Activated CD4-positive, CD25-positive, alpha-beta regulatory T cell (primary cell): ENCODE measurements at regions not wholly inside any gene's neighbourhood (a gene's known extent, or its start where the extent isn't known, plus 50 kb on each side); places are given as distances from the start of the nearest gene placed in this dataset.

Source experiments
- DNase-seq, 4 experiments: peaks; one replicate each; lab custom pipeline; 2025; lab: John Stamatoyannopoulos, UW

DNA sequence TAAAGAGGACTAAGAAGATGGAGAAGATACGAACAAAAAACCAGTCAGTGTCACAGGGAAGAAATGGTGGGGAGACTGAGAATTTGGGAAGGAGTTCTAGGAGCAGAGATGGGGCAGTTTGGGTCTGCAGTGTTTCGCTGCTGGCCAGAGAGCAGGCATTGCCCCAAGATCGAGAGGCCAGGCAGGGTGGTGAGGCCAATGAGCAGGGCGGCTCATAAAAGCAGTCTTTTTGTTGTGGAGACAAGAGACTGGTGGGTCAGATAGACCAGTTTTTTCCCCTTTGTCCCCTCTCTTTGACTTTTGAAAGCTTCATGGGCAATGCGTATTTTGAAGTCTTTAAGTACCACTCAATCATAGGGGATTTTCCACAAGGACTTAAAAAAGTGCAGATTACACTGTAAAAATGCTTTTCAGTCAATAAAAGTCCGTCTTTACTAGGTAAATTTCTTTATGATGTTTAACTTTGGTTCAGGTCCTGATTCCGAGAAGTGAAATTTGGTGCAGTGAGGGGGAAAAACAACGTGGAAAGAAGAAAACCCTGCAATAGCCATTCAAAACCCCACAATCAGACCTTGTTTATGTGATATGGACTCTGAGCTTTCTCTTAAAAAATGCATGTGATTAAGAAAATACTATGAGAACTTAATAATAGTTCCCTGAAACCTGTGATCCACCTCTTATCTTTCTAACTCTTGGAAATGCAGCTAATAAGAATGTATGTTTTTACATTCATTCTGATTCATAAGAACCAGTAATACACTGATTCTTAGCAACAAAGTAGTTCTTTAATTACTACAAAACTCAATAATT is 338.9 kb downstream of the KLF5 start:
- no peak for DNase-seq

DNA sequence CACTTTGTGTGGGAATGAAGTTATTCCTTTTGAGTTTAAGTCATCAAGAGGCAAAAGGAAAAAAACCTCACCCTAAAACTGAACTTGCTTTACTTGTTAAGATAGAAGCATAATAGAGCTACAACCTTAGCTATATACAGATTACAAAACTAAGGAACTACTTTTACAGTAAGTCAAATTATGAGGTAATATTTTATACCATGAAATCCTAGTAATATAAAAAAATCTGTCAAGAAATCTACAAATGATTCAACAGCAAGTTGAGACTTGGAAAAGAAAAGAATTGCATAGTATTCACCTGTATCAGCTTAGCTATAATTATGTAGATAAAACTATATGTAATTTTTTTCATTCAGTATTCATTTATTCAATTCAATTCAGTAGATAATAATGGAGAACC is 335.3 kb downstream of the KLF5 start:
- DNase-seq = no peak

DNA sequence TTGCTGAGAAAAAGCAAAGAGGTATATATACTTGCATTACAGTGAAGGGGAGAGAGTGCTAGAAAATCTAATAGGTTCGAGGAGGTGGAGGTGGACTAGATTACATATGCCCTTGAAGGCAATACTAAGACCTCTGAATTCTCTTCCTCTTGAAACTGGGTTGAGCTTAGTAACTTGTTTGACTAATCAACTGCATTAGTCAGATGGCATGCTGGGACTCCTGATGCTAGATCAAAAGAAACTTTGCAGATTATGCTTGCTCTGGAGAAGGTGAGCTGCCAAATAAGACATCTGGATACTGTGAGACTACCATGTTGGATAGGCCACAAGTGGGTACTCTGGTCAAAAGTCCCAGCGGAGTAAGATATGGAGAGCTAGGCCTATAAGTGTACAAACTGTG is 331.3 kb downstream of the KLF5 start:
- no peak for DNase-seq

DNA sequence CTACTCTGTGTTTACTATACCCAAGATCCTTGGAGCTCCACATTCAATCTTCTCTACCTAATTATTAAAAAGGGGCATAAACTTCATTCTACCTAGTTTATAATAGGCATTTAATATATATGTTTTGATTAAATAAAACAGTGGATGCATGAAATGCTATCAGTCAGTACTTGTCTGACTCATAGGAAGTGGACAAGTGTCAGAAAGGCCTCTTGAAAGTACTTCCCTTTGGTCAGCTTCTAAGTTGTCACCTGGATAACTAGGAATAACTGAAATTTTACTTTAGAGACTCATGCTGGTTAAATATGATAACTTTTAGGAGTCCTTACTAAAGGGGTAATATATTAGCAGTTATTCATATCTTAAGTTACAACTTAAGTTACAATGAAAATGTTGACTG is 329.8 kb downstream of the KLF5 start:
- DNase-seq = no peak

DNA sequence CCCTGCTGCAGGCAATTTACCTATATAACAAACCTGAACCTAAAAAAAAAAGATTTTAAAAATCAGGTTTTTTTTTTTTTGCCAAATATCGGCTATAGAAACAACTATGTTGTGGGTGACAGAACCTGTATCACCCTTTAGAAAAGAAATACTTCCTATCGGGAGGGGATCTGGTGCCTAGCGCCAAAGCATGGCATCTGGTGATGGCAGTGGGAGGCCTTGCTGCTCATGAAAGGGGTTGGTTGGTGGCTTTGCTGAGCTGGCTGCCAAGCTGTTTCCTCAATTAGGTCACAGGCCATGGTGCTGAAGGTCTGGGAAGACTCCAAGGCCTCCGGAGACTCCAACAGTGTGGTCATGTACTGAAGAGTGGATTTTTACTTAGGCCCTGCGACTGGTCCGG is 328.5 kb downstream of the KLF5 start:
- no peak for DNase-seq

DNA sequence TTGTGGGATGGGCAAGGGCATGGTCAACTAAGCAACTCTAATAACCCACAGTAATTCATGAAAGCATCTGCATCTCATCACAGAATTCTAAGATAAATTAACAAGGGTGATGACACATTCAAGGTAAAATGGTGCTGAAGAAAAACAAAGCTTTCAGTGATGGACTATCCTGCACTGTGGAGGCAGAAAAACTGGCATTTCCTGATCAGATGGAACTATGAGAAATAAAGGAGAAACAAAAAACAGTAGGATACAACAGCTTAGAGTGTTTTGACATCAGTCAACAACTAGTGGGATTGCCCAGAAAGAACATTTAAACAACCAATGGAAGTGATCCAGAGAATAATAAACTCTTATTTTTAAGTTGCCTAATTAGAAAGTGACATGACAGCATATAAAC is 327.0 kb downstream of the KLF5 start:
- no peak for DNase-seq

DNA sequence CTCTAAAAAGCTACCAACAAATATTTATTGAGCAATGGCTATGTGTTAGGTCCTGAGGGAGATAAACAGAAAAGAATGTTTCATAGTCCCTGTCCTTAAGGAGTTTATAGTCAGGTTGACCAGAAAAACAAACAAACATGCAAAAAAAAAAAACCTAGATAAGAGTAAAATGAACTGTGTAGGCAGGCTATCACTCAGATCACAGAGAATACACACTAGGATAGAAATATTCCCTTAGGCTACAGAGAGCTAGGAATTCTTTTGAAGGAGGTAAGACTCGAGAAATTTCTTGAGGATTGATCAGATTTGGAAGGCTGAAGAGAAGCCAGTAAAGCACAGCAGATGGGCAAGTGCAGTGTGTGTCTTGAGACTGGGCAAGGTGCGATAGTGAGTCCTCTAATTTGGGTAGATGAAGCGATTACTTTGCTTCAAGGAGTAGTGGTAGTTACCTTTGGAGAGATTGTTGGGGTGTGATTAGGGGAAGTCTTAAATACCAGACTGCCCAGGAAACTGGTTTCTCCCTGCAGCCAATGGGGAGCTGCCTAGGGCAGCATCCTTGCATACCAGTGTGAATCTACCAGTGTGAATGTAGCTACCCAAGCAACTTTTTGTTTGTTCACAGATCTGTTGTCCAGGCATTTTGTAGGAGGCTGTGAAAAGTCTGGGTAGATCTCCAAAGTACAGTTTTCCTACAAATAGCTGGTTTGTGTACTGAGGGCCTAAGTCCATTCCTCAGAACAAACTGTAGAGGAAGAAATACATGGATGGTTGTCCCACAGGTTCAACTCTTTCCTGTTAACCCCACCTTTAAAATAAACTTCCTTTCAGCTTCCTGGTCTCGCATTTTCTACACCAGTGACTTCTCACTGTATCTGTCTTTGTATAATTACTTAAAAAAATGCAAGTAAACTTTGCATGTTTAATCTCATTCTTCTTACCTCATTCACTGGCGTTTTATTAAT is 314.1 kb downstream of the KLF5 start:
- DNase-seq = no peak

DNA sequence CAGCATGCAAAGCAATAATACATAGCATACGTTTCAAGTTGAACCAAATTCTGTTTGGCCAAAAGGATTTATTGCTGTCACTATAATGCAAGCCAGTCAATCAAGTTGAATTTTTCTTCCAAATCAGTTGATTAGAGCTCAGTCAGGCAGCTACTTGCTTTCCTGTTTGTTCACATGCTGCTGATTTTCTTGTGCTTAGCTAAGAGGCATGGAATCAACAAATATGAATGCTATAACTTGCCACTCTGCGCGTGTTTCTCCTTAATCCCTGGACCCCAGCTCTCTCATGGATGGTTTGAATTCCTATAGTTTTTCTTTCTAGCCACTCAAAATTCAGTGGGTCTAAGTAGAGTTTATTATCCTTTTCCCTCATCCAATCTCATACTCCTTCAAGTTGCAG is 311.3 kb downstream of the KLF5 start:
- no peak for DNase-seq

DNA sequence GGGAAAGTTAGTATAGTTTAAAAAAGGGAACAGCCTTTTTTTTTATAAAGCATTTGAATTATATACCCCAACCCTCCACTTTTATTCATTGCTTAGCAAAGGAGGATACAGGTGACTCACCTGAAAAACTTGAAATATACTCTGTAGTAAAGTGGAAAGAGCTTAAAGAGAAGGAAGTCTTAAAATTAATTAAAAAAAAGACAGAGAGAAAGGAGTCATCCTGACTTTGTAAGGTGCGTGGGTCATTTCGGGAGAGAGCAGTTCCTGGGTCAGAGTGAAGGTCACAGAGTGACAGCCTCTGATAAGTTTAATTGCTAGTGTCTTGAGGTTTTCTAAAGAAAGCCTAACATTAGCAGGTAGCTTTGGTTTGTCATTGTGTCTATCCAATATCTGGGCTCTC is 310.3 kb downstream of the KLF5 start:
- no peak for DNase-seq

DNA sequence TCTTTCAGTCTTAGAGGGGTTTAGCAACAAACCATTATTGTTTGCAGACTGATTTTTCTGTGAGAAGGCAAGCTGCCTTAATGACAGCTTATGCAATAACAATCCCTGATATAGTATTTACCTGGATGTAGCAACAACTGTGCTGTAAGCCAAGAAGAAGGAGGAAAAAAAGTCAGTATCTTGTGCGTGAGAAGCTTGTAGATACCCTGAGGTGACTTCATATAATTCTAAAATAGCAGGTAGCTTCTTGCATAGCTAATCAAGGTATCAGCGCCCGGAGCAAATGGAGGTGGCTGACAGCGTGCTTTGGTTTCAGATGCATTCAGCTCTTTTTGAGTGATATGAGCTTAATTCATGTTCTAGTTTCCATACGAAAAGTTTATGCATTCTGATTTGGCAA is 309.8 kb downstream of the KLF5 start:
- no peak for DNase-seq

DNA sequence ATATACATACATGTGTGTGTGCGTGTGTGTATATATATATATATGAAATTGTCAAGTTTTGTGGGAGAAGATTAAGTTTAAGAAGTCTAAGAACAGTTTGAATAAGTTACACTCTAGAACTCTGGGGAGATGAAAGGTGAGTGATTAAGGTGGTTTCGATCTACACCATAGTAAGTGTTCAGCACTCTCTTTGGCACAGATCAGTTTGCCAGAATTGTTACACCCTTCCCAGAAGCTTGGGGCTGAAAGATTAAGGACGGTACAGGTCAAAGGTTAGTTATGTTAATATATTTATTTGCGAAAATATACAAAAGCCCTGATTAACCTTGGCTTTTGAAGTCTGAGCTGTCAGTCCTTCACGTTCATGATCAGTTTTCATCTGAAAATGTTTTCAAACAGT is 309.1 kb downstream of the KLF5 start:
- no peak for DNase-seq

DNA sequence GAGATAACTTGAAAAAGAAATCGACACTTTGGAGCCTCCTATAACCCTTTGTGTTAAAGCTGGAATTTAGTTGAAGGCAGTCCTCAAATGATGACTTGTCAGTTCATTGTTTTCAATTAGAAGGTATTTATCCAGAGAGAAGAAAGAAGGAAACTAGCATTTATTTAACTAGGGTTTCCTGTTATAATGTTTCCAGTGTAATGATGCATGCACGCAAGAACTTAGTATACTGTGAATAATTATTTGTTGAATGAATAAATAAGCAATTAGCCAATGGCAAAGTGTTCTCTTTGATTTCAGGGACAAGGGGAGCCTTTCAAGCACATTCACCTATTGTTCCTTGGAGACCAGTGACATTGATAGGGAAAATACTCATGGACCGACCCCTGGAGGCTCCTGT is 307.4 kb downstream of the KLF5 start:
- no peak for DNase-seq

DNA sequence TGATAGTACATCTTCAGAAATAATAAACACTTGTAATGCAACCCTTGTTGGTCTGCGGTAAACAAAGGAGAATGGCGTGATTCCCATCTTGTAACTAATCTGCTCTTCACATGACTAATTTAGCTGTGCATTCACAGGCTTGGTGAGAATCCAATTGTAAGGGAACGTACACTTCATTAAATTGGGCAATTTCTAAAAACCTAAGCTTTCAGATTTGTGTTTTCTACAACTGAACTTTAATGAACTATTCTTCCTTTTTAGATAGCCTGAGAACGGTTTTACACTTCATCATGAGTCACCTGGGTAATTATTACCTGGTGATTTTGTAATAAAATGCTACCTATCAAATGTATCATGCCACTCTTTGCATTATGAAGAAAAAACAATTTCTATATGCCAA is 306.9 kb downstream of the KLF5 start:
- DNase-seq = no peak

DNA sequence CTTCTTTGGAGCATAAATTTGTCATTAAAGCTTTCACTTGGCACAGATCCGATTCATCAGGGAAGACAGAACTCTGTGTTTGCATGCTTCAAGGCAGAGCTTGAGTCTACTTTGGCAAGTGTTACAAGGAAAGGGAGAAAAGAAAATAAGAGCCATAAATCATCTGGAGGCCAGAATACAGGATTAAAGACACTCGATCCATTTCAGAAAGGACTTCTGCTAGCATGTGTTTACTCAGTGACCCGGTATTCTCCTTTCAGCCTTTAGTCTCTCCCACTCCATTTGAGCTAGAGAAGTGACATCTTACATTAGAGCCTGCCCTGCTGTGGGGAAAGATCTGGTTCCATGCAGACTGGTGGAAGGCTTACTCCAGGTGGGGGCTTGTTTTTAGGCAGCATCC is 306.4 kb downstream of the KLF5 start:
- DNase-seq = no peak

DNA sequence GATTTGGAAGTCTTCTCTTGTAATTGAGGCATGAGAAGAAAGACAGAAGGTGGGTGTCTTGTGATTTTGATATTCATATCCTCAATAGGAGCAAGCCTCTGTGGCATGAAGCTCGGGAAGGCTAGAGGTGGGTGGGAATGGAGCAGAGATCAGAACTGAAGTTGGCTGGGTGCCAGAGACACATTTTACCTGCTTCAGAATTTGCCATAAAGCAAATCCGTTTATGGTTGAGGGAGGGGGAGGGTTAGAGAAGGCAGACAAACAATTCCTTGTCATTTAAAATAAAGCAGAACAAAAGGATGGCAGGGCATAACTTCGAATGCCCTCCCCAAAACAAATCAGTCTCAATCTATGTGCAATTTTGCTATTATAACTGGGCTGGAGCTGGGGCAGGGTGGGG is 305.9 kb downstream of the KLF5 start:
- no peak for DNase-seq

DNA sequence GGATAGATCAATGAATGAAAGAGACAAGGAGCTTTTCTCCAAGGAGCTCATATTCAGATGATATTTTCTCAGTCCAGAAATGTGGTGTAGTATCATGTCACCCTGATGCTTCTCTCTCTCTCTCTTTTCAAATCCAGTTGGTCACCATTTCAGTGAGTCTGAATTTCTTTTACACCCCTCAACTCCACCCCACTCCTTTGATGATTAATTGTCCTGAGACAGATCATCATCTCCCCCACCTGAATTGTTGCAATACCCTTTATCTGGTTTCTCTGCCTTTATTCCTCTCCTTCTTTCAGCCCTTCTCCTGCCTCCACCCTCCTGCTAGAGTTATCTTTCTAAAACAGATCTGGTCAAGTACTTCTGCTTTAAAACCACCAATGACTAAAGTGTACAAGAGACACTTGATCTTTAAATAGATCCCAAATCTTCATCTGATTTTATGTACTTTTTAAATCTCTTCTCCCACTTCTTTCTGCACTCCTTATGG is 299.8 kb downstream of the KLF5 start:
- DNase-seq = no peak

DNA sequence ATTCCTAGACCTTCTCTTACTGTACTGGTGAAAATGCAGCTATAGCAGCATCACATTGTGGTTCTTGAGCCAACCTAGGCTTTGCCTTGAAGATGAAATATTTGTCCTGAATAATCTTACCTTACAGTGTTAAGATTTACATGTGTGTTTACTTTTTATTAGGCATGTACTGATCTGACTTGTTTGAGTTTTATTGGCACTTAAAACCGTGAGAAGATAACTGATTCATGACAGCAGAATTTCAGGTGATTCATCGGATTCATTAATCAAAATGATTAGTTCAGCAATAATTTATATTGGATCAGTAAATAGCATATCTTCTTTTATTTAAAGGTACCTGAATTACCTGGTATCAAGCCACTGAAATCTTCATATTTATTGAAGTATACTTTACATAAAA is 296.3 kb downstream of the KLF5 start:
- DNase-seq = no peak

DNA sequence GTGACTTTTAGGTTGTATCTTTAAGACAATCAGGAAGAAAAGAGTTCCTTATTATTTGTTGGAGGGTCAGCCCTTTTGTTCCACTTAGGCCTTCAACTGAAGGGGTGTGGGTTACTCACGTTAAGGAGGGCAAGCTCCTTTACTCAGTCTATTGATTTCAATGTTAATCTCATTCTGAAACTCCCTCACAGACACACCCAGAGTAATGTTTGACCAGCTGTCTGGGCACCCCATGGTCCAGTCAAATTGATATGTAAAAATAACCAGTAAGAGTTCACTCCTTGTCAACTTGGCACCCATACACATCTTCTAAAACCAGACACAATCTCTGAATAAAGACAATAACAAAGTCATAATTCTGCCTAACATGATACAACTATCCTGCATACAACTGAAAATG is 292.9 kb downstream of the KLF5 start:
- no peak for DNase-seq

DNA sequence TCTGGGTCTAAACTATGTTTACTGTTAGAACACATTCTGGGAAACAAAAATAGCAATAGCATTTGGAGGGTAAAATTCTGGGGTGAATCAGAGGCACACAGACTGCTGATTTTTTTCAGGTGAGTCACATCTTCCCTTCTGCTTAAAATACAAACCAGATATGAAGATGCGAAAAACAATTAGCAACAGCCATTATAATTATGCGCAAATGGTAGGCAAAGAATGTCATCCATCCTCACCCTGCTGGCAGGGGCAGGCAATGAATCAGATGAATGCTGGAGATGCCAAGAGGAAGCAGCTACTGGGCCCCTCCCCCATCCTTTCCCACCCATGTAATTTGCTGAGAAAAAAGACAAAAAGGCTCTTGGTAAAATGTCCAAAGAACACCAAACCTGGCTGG is 282.9 kb downstream of the KLF5 start:
- DNase-seq = no peak

DNA sequence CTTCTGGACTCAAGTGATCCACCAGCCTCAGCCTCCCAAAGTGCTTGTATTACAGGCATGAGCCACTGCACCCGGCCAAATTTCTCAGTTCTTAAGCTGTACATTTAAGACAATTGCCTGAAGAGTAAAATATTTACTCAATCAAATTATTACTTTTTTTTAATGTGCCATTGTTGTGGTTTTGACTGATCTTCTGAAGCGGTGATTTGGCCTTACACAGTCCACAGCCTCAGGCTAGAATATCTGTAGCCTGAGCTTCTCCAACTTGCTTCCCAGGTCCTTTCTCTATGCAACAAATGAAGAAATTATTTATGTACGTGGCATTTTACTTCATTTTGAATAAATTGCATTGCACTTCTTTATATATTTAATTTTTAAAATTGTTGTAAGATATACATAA is 281.3 kb downstream of the KLF5 start:
- no peak for DNase-seq

DNA sequence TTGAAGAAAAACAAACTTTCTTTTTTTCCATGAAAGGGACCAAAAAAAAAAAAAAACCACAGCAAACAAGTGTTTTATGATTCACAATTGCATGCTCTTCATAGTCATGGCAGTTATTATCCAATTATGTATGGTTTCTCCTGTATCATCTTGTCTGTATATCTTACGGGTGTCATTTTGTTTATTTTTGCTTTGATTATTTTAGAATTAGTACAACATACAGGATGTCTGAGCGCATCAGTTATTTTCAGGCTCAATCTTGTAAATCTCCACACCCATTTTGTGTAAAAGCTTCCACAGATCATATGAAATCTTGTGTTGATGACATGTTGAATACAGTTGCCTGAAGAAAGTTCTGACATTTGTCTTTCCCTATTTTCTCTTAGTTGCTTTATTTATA is 280.3 kb downstream of the KLF5 start:
- no peak for DNase-seq

DNA sequence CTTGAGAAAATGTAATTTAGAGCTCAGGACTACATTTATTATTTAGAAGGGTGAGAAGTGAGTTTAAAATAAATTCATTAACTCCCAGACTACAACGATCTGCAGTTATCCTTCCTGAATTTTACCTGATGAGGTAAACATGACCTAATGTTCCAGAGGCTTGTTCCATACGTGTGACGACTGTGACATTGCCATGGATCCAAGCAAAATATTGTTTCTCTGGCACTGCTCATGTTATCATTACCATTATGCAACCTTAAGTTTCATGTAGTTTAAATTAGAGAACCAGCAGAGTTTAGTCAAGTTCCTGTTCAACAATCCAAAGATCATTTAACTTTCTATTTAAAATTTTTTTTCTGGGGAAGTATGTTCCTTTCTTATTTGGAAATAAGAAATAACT is 279.6 kb downstream of the KLF5 start:
- no peak for DNase-seq

DNA sequence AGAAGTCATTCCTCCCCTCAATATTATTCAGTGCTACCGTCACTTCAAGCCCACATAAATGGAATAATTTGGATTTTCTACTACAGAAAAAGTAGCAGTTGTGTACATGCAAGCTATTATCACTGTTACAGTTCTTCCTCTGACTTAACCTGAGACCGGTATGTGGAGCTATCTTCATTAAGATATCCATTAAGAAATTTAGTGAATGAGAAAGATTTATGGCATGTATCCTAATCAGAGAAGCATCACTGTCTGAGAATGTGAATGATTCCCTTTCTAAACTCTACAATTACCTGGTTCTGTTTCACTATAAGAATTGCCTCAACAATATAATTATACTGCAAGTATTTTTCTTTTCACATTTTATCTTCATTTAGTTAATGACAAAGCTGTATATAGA is 278.7 kb downstream of the KLF5 start:
- DNase-seq = no peak
